ENCODE measurements at regions not wholly inside any gene's neighbourhood (a gene's known extent, or its start where the extent isn't known, plus 50 kb on each side); places are given as distances from the start of the nearest gene placed in this dataset.
A peak's percentile ranks its signal among the peaks of the same experiment; 100 is the strongest.

DNA sequence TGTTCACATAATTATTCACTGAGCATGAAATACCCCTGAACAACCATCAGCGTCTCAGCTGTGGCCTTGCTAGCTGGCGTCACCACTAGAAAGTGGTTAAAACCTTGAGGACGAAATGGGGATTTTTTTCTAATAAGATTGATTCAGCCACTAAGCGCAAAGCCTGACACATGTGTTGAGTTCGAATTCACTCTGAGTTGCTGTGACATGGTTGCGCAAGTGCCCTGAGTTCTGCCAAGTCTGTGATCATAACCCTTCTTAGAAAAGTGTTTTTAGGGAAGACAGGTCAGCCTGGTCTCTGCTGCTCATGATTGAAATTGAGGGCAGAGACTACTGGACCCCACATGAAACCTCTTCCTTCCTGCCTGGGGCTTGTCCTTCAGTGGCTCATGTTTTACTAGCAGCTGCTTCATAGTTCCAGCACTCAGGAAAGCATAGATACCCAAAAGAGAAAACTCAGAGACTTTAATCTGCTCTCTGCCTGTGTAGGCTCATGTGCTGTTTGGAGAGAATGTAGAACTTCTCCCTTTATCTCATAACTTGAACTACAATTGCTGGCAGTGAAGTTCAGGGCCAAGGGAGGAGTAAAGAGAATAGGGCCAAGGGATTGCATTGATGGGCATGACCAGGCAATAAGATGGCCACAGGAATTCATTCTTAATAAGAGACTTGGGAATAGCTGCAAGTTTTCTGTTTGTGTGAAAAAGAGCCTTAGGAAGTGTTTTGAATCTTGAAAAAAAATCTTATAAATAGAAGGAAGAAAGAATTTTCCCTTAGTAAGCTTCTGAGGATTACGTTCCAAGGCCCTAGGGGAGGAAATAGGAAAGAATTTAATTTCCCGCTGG is 66.8 kb upstream of the CXCL14 start:
- Mint-ChIP-seq H3K27me3 (peaks cover 6% of the 10 kb centered on the region), H3K36me3 (ENCODE audit: low read depth) (no peaks in the 10 kb centered on the region)

DNA sequence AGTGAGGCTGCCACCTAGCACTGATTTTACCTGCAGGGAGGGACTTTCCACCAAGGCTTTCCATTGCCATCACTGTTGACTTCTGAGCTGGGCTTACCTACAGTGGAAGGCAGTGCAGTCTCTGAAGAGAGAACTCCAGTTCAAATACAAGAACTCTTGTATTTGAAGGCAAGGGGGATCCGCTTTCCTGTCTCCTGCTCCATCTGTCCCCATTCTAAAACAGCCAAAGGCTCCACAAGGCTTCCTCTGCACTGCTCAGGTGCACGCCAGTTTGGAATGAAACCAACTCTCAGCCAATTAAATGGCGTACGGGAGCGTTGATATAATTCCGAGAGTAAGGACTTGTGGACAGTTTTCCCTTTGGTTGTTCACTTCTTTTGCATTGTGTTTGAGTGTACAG is 66.0 kb upstream of the CXCL14 start:
- no peak overlapping the region for H3K4me3 Mint-ChIP-seq
- H3K27me3 Mint-ChIP-seq, result peaks cover 12% of the 10 kb centered on the region
- H3K27ac Mint-ChIP-seq, result no peak overlapping the region
- no peaks in the 10 kb centered on the region for H3K4me1 Mint-ChIP-seq (ENCODE audit: low read depth)
- H3K36me3 Mint-ChIP-seq (ENCODE audit: low read depth), result no peaks in the 10 kb centered on the region
- no peaks in the 10 kb centered on the region for H3K9me3 Mint-ChIP-seq

More for the DNA sequence above, 66.8 kb upstream of the CXCL14 start:
- no peak overlapping the region for H3K27ac Mint-ChIP-seq
- no peak overlapping the region for H3K4me3 Mint-ChIP-seq
- no peaks in the 10 kb centered on the region for H3K9me3 Mint-ChIP-seq
- H3K4me1 Mint-ChIP-seq (ENCODE audit: low read depth), result no peaks in the 10 kb centered on the region

DNA sequence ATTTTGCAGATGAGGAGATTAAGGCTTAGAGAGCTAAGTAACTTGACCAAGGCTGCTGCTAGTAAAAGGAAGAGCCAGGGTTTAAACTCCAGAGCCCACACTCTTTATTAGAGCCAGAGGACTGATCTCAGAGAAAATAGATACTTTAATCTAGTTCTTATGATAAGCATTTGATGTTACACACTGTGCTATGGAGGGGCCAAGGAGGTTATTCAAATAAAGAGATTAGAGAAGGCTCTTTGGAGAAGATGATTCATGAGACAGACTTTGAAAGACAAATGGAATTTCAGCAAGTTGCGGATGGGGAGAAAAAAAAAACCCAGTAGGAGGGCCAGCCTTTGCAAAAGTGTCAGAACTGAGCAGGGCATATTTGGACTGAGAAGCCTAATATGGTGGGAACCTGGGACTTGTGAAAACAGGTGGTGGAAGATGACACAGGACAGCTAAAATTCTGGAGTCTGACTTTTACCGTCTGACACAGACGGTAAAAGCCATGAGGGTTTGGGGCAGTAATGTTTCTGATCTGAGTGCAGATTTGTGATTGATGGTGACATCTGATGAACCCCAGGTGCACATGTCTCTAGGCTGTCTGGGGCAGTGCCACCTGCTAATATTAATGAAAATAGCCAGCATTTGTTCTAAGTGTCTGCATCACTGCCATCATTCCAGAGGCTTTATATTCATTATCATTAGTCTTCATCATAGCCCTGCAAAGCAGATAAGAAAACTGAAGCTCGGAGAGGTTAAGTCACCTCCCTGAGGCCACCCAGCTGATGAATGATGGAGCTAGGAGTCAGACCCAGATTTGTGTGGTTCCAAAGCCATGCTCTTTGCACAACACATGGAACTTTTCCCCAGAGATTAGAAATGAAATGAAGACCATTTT is 65.3 kb upstream of the CXCL14 start:
- no peaks in the 10 kb centered on the region for H3K36me3 Mint-ChIP-seq (ENCODE audit: low read depth)
- no peak overlapping the region for H3K27ac Mint-ChIP-seq
- H3K4me1 Mint-ChIP-seq (ENCODE audit: low read depth), result no peaks in the 10 kb centered on the region
- no peaks in the 10 kb centered on the region for H3K9me3 Mint-ChIP-seq
- peaks cover 16% of the 10 kb centered on the region for H3K27me3 Mint-ChIP-seq
- no peak overlapping the region for H3K4me3 Mint-ChIP-seq

DNA sequence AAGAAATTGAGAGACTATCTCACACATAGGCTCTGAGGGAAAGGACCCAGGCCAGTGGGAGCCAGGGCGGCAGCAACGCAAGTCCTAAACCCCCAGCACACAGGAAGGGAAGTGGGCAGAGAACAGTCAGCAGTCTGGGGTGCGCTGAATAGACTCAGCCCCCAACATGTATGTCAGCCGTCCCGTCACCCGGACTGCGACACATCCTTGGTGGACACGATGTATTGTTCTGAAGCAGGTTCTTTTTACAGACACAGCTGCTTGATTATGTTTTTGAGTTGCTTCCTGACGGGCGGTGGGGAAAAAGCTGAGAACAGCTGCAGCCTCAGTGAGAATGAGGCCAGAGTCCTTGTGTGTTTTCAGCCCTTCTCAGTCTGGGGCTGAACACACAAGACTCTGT is 64.1 kb upstream of the CXCL14 start:
- peaks cover 16% of the 10 kb centered on the region for H3K27me3 Mint-ChIP-seq
- no peak overlapping the region for H3K4me3 Mint-ChIP-seq
- H3K9me3 Mint-ChIP-seq, result no peaks in the 10 kb centered on the region

DNA sequence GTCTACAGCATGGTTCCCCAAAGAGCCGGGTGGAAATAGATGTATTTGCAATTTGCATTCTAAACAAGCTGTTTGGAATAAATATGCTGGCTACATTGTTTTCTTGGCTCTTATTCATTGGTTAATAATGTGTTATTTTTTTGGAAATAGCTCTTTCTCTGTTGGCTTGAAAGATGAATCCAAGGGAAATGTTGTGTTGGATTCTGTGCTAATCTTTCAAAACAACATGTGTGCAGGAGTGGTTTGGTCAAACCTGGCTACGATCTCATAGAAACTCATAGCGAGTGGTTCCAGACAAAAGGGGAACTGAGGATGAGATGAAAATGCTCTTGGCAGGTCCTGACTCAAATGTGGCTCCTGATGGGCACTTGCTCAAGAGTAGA is 63.7 kb upstream of the CXCL14 start:
- no peaks in the 10 kb centered on the region for H3K4me1 Mint-ChIP-seq (ENCODE audit: low read depth)
- no peaks in the 10 kb centered on the region for H3K36me3 Mint-ChIP-seq (ENCODE audit: low read depth)
- H3K27ac Mint-ChIP-seq, result peak overlapping the region; percentile 48
- H3K4me3 Mint-ChIP-seq, result no peak overlapping the region
- peaks cover 16% of the 10 kb centered on the region for H3K27me3 Mint-ChIP-seq
- H3K9me3 Mint-ChIP-seq, result no peaks in the 10 kb centered on the region

More for the DNA sequence above, 64.1 kb upstream of the CXCL14 start:
- Mint-ChIP-seq H3K27ac (peak overlapping the region; percentile 48), H3K4me1 (ENCODE audit: low read depth) (no peaks in the 10 kb centered on the region), H3K36me3 (ENCODE audit: low read depth) (no peaks in the 10 kb centered on the region)

DNA sequence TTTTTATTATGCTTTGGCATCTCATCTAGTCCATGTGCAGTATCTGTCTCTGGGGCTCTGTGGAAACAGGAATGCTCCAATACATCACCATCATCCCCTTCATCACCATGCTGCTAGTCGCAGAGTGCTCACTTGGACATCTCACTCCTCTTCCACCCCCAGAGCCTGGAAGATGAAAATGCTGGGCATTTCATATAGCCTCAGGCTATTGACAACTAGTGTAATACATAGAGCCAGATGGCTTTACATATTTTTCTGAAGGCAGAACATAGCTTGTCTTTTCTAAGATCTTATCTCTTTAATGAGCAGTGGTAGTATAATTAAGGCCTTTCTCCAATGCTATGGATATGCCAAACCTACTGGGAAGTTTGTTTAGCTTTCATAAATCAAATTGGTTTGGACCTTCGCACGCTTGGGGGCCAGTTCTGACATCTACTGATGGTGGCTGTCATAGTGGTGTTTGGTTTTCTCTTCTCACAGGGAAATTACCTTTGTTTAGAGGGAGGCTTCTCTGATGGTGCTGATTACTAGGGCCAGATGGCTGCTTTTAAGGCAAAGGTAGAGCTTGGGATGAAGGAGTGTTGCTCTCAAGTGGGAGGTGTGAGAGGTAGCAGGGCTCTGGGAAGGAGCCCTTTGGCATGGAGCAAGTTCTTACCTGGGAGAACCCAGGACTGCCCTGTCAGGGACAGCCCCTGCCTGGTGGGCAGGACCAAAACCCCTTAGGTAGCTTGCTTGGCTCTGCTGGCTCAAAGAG is 63.1 kb upstream of the CXCL14 start:
- Mint-ChIP-seq H3K27ac (no peak overlapping the region), H3K9me3 (no peaks in the 10 kb centered on the region), H3K4me1 (ENCODE audit: low read depth) (no peaks in the 10 kb centered on the region), H3K4me3 (no peak overlapping the region), H3K27me3 (peaks cover 16% of the 10 kb centered on the region), H3K36me3 (ENCODE audit: low read depth) (no peaks in the 10 kb centered on the region)

DNA sequence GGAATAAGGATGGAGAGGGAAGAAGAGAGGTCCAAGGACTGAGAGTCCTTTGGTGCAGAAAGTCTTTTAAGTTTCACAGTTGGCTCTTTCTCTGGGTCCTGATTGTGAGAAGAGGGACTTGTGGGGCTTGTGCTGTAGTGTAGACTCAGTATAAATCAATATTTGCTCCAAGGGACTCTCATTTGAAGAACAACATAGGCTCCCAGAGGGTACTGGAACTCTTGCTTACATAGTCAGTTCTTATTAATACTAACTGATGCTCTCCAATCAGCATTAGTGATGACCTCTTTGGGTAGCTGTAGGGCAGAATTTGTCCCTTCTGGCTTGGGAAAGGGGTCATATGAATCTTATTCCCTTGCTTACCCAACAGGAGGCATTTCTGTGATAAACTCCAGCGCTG is 62.5 kb upstream of the CXCL14 start:
- Mint-ChIP-seq H3K4me3 (no peak overlapping the region), H3K27ac (no peak overlapping the region), H3K27me3 (peaks cover 16% of the 10 kb centered on the region), H3K36me3 (ENCODE audit: low read depth) (no peaks in the 10 kb centered on the region), H3K9me3 (no peaks in the 10 kb centered on the region), H3K4me1 (ENCODE audit: low read depth) (no peaks in the 10 kb centered on the region)

DNA sequence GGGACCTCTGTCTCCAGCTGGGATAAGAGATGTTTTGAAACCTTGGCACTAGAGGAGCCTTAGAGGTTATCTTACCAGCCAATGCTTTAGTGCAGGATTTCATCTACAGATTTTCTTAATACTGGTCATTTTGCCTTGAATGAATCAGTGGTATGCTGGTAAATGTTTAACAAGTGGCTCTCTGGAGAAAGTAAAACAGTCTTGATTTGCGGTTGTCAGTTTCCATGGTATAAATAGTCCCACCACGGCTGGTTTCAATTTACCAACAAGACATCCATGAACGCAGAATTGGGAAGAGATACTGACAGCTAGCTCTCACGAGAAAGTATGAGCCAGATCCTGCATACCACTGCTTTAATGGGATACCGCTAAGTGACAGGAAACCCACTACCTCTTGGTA is 56.7 kb upstream of the CXCL14 start:
- H3K4me3 Mint-ChIP-seq, result no peak overlapping the region

DNA sequence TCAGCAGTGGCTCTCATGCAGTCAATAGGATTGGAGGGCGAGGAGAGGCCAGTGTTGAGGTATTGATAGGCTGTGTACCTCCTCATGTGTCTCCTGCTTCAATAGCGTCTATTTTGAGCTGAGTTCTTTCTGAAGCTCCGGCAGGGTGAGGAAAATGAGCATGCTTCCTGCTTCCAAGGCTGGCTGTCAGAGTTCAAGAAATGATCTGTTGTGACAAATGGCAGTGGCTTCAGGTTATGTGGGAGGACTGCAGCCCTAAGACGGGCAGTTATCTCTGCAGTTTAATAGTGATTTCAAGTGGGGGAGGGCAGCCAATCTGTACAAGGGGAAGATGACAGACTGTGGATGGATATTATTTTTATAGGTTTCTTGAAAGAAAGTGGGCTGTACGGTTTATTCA is 54.0 kb upstream of the CXCL14 start:
- no peaks in the 10 kb centered on the region for H3K4me1 Mint-ChIP-seq (ENCODE audit: low read depth)
- no peaks in the 10 kb centered on the region for H3K36me3 Mint-ChIP-seq (ENCODE audit: low read depth)
- no peak overlapping the region for H3K4me3 Mint-ChIP-seq
- H3K9me3 Mint-ChIP-seq, result no peaks in the 10 kb centered on the region
- H3K27ac Mint-ChIP-seq, result no peak overlapping the region
- peaks cover 4% of the 10 kb centered on the region for H3K27me3 Mint-ChIP-seq

More for the DNA sequence above, 56.7 kb upstream of the CXCL14 start:
- Mint-ChIP-seq H3K4me1 (ENCODE audit: low read depth) (no peaks in the 10 kb centered on the region), H3K27me3 (peaks cover 14% of the 10 kb centered on the region), H3K9me3 (no peaks in the 10 kb centered on the region), H3K36me3 (ENCODE audit: low read depth) (no peaks in the 10 kb centered on the region), H3K27ac (no peak overlapping the region)

DNA sequence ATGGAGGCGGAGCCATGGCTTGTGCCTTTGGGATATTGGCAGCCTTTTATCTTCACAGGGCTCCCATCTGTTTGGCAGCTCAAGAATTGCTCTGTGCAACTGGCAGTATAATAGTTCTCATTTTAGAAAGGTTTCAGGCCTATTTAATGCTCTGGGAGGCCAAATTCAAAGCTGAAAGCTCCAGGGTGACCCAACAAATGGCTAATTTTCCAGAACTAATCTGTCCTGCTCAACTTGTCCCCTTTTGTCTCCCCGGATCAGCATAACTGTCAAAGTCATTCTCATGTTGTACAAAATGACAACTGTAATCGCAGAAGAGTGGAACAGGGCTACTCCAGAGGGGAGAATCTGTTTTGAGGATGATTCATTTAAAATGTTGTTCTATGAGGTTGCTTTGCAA is 52.6 kb upstream of the CXCL14 start:
- H3K27ac Mint-ChIP-seq, result no peak overlapping the region
- no peaks in the 10 kb centered on the region for H3K36me3 Mint-ChIP-seq (ENCODE audit: low read depth)
- no peaks in the 10 kb centered on the region for H3K4me1 Mint-ChIP-seq (ENCODE audit: low read depth)
- H3K27me3 Mint-ChIP-seq, result peaks cover 4% of the 10 kb centered on the region
- no peaks in the 10 kb centered on the region for H3K9me3 Mint-ChIP-seq
- H3K4me3 Mint-ChIP-seq, result no peak overlapping the region

DNA sequence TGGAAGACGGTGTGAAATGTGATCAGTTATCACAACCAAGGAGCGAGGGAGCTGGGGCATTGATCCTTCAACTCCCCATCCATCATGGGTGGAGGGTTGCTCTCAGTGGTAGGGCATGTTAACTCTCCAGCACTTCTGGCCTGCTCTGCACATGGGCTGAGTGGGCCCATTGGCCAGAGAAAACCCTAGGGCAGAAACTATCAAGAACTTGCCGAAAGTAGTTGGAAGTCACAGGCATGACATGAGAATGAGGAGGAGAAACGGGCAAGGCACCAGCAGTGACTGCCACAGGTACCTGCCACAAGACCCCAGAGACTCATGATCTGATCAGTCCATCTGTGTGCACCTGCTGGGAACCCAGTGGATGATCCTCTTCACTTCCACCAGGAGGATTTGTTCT is 50.9 kb upstream of the CXCL14 start:
- H3K27ac Mint-ChIP-seq, result no peak overlapping the region
- peaks cover 4% of the 10 kb centered on the region for H3K27me3 Mint-ChIP-seq
- no peak overlapping the region for H3K4me3 Mint-ChIP-seq
- no peaks in the 10 kb centered on the region for H3K9me3 Mint-ChIP-seq
- no peaks in the 10 kb centered on the region for H3K36me3 Mint-ChIP-seq (ENCODE audit: low read depth)
- no peaks in the 10 kb centered on the region for H3K4me1 Mint-ChIP-seq (ENCODE audit: low read depth)

DNA sequence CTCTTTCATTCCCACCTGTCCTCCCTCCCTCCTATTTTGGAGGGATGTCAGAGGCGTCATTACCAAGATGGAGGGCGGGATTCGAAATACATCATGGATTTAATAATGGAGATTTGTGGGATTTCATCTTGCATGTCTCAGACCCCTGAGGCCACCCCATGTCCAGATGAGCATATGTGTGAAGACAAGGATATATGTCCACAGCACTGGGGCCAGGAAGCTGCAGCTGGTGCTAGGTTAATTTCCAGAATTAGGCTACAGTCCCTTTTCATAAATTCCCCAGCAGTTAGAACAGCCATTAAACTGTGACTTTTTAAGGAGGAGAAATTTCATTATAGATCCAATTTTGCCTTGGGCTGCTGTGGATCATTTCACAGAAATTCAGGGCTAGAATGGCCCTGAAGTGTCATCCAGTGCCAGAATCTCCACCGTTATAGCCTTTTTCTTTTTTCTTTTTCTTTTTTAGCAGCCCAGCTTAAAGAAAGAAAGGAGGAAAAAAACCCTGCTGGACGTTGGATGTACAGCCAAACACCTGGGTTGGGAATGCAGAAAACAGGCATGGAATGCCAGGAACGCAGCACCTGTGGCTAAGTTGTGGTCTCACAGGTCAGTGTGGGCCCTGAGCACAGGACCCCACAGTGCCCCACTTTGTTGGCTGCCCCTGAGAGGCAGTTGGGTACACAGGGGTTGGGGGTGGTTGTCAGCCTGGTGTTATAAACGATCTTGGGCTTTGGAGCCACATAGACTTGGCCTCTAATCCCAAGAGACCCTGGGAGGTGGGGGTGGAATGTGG is 50.2 kb upstream of the CXCL14 start:
- Mint-ChIP-seq H3K4me3 (no peak overlapping the region), H3K27me3 (peaks cover 1% of the 10 kb centered on the region), H3K4me1 (ENCODE audit: low read depth) (no peaks in the 10 kb centered on the region), H3K9me3 (no peaks in the 10 kb centered on the region), H3K36me3 (ENCODE audit: low read depth) (no peaks in the 10 kb centered on the region), H3K27ac (no peak overlapping the region)

Data from stimulated activated naive CD8-positive, alpha-beta T cell treated with anti-CD3 and anti-CD28 coated beads, Interleukin-15, Interleukin-2, amounts not matched to agents 100 ng/mL and 50 ng/mL, for 24 hours (primary cell).